ENCODE measurements at regions not wholly inside any gene's neighbourhood (a gene's known extent, or its start where the extent isn't known, plus 50 kb on each side); places are given as distances from the start of the nearest gene placed in this dataset.

DNA sequence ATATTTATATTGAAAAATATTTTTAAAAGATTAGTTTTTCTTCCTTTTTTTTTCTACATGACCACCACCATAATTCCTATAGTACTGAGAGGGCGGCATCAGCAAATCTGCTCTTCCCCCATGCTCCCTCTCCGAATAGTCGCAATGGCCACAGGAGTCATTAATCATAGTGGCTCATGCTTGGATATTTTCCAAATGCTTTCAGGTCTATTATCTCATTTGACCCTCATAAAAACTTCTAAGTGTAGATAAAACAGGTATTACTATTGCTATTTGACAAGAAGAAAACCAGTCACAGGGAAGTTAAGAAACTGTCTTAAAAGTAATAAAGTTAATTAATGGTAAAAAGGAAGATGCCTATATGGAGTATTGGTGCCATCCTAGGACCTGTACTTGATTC, 440.7 kb downstream of the CMPK2 start:
- no peak for DNase-seq

GRCh38 chr2:6429210-6429986, 436.3 kb downstream of the CMPK2 start:
- DNase-seq, result no peak

- no peak for DNase-seq
Measured at GRCh38 chr2:6434438-6434837, 431.3 kb downstream of the CMPK2 start.

DNA sequence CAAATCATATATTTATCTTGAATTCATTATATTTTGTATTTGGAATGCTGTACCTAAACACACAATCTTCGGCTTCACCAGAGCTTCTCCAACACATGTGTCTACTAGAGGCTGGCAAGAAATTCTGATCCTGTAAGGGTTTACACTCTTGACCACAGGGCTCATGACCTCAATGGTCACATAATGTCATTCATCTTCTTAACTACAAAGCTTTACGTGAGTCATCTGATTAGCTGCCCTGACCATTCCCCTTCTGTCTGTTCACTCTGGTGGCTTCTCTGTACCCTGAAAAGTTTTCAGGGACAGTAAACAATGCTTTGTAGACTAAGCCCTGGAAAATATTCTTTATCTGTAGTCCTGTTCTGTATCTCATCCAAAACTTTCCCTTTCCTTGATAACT, 423.9 kb downstream of the CMPK2 start:
- no peak for DNase-seq

- DNase-seq, result no peak
Measured at GRCh38 chr2:6442252-6442985, 423.3 kb downstream of the CMPK2 start.

DNA sequence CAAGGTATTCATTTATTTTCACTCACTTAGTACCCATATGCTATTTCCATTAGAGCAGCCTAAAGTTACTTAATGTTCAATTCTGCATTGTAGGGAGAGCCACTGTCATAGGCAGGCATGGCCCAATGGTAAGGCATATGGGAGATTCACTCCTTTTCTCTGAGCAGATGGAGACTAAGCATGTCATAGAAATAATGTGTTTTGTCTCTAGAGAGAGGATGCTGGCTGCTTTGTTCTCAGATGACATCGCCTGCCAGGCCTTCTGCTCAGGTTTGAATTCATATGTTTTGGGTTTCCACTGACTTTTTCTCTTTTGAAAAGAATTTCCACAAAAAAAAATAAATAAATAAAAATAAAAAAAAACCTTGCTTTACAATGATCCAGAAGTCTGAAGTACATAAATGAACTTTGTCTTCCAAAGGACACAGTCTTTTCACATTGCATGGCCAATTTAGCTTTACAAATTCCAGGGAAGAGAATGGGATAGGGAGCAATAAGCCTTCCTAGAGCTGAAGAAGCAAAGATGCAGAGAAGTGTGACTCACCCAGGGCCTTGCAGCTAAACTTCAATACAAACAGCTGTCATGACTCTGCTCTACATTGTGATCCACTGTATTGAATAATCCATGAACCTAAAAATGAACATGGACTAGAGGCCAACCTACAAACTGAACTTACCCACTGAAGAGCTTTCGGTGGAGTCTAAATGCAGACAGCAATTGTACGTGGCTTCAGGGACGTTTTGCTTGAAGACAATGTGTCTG, 422.5 kb downstream of the CMPK2 start:
- DNase-seq, result no peak

DNA sequence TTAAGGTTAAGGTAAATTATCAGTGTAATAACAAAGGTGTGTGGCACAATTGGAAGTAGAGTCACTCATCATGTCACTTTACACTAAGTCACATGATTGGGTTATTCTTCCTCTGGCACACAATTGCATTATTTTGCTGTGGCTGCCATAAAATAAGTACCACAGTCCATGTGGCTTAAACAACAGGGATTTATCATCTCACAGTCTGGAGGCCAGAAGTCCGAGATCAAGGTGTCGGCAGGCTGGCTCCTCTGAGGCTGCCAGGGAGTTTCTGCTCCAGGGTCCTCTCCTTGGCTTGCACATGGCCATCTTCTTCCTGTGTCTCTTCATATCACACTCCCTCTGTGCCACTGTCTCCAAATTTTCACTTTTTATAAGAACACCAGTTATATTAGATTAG, 421.2 kb downstream of the CMPK2 start:
- no peak for DNase-seq

- DNase-seq, result no peak
Measured at GRCh38 chr2:6445156-6445555, 420.6 kb downstream of the CMPK2 start.

DNA sequence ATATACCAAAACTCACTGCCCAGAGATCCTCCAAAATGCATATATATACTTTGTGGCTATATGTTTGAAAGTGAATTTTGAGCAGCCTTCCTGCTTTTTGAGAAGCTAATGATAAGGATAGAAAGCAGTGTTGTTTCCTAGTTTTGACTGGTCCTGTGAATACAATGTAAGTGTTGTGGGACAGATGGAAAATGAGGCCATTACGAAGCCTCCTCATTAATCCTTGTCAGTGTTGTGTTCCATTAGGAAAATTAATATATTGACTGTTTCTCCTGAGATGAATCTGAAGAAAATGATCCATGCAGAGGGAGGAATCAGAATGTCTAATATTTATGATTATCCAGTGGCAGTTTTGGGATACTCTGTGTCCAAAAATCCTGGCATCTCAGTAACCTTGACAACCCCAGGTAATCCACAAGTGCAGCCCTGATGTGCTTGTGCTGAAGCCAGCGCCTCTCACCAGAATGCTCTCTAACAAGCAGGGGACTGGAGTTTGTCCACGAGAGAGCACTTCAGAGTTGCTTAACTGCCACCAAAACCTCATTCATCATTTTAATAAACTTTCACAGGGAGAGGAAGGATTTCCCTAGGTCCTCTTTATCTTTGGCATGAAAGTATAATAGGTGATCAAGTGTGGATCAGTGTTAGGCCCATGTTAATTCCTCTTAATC, 418.6 kb downstream of the CMPK2 start:
- DNase-seq, result no peak

GRCh38 chr2:6448893-6449292, 416.8 kb downstream of the CMPK2 start:
- DNase-seq, result no peak

GRCh38 chr2:6449343-6449742, 416.4 kb downstream of the CMPK2 start:
- no peak for DNase-seq

DNA sequence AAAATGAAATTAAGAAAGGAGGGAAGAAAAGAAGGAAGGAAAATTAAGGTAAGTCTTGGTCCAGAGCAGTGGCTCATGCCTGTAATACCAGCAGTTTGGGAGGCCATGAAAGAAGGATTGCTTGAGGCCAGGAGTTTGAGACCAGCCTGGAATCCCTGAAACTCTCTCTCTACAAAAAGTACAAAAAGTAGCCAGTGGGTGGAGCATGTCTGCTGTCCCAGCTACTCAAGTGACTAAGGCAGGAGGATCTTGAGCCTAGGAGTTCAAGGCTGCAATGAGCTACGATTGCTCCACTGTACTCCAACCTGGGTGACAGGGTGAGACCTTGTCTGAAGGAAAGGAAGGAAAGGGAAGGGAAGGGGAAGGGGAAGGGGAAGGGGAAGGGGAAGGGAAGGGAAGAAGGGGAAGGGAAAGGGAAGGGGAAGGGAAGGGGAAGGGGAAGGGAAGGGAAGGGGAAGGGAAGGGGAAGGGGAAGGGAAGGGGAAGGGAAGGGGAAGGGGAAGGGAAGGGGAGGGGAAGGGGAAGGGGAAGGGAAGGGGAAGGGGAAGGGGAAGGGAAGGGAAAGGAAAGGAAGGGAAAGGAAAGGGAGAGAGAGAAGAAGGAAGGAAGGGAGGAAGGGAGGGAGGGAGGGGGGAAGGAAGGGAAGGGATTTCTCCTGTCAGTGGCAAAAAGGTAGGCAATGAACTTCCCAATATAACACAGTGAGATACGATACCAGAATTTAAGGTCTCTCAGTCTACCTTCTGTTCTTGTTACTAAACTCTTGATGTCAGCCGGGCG, 412.8 kb downstream of the CMPK2 start:
- DNase-seq, result no peak

- DNase-seq, result no peak
Measured at GRCh38 chr2:6454286-6454990, 411.3 kb downstream of the CMPK2 start.

DNA sequence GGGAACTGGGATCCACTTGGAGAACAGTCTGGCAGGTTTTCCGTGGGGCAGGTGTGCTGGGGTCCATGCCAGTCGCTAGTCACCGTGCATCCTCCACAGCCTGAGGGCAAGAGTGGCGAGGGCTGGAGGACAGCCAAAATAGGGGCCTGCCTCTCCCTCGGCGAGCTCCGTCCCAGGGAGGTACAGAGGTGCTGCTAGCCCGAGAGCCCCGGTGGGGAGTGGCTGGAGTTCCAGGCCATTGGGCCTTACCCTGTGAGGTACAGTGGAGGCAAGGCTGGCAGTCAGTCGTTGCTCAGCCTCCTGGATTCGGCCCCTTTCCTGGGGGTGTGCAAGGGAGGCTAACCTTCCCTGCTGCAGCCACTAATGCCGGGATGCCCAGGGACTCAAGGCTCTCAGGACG, 406.6 kb downstream of the CMPK2 start:
- DNase-seq, result no peak

DNA sequence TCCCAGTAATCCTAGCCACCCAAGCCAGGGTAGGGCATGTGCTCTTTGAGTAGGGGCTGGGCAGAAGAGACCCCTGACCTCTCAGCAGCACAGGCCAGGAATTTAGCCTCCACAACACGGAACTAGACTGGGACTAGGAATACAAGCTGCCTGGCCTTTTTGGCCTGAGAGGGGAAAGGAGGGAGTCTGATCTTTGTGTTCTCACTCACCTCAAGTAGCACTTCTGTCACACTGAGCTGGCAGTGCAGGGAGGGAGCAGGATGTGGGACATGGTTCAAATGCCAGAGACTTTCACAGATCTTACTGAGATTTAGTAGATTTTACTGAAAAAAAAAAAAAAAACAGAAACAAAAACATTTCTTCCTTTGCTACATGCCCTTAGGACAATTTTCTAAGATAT, 395.2 kb downstream of the CMPK2 start:
- DNase-seq, result no peak

GRCh38 chr2:6471419-6471818, 394.3 kb downstream of the CMPK2 start:
- DNase-seq, result no peak

- DNase-seq, result no peak
Measured at GRCh38 chr2:6474161-6475140, 391.3 kb downstream of the CMPK2 start.

DNA sequence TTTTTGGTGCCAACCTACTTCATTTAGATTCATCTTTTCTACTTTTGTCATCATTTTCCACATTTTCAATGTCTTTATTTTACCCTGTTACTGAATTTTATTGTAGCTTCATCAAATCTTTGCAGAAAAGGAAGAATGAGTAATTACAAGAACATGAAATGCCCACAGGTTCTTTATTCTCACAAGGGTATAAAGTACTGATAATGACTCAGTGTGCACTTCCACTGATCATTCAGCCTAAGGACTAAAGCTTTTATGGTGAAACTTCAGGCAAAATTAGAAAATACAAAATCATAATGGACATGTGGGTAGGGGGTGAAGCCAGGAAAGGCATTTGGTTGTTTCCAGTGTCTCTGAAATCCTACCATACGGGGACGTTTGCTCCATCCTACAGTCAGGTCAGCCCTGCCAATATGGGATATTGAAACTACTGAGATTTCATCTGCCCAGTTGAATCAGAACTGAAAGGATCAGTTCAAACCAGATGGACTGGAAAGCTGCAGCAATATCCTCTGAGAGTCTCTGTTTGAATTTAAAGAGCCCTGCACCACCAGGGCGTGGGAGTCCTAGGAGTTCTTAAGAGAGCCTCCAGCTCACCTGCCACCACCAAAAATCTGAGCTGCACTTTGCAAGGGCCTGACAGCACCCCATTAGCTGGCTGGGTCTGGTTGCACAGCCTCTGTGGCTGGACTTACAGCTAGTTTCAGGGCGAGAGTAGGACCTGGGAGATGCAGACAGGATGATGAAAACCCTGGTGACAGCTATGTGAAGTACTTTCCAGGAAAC, 390.4 kb downstream of the CMPK2 start:
- DNase-seq, result no peak

DNA sequence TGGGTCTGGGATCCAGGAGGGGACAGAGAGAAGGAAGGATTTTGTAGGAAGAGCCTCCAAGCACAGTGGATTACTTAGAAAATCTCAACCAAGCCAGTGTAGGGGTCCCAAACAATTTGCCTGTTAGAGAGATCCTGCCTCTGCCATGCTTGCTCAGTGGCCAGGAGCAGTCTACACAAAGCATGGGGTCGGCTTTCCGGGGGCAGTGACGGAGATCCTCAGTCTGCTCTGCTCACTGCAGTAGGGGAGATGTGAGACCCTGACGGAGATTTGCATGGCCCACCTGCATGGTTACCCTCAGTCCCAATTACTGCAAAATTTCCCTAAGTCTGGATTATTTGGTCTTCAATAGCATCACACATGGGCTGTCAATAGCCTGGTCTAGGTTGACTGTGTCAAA, 385.2 kb downstream of the CMPK2 start:
- DNase-seq, result no peak

GRCh38 chr2:6482256-6482655, 383.5 kb downstream of the CMPK2 start:
- DNase-seq, result no peak

Measured in NCI-H2029 (cell line).